Stimulated activated naive B cell treated with anti-CD40 and anti-IgM and Interleukin-4, amounts not matched to agents 10 μg/mL and 1 μg/mL and 100 μg/mL, for 72 hours (primary cell): ENCODE measurements at regions not wholly inside any gene's neighbourhood (a gene's known extent, or its start where the extent isn't known, plus 50 kb on each side); places are given as distances from the start of the nearest gene placed in this dataset.
A peak's percentile ranks its signal among the peaks of the same experiment; 100 is the strongest.
"Not testable (repeated sequence)": the region's sequence is repeated elsewhere in the genome, so short reads cannot be mapped to it uniquely, and the experiment has no call there.

ENCODE experiments used
- ATAC-seq, 2 donors: fragments of 150-1000 bp; cut with Tn5 transposase; replicated peaks; 2 replicates each; pipeline ENCODE4 v1.10.0; 2021; ENCODE audit warnings: moderate library complexity in 1 of 2
- DNase-seq: peaks from one replicate; pipeline ENCODE4 v3.0.0; 2021
- H3K27ac Mint-ChIP-seq: one replicate; pipeline ENCODE4 v1.8.0; 2022; ENCODE audit warnings: mild to moderate bottlenecking, mixed read lengths
- H3K27me3 Mint-ChIP-seq, 2 donors: one replicate each; pipeline ENCODE4 v1.8.0; 2022; ENCODE audit warnings: mixed read lengths in 2 of 2
- H3K36me3 Mint-ChIP-seq, 2 donors: one replicate each; pipeline ENCODE4 v1.8.0; 2022; ENCODE audit warnings: mixed read lengths in 2 of 2, mild to moderate bottlenecking in 1 of 2
- H3K4me1 Mint-ChIP-seq, 2 donors: one replicate each; pipeline ENCODE4 v1.8.0; 2022; ENCODE audit warnings: mixed read lengths in 2 of 2, mild to moderate bottlenecking in 1 of 2
- H3K4me3 Mint-ChIP-seq, 2 donors: one replicate each; pipeline ENCODE4 v1.8.0; 2022; ENCODE audit warnings: mild to moderate bottlenecking in 2 of 2, mixed read lengths in 2 of 2, moderate library complexity in 1 of 2
- H3K9me3 Mint-ChIP-seq, 2 donors: one replicate each; pipeline ENCODE4 v1.8.0; 2022; ENCODE audit warnings: mixed read lengths in 2 of 2, mild to moderate bottlenecking in 1 of 2

GRCh38 chr4:43089730-43090129 lies 197.2 kb downstream of the GRXCR1 start:
- Mint-ChIP-seq H3K9me3 (no peaks in the 10 kb centered on the region), H3K4me3 (no peak overlapping the region), H3K27me3 (no peaks in the 10 kb centered on the region), H3K27ac (no peak overlapping the region), H3K36me3 (no peaks in the 10 kb centered on the region), H3K4me1 (no peaks in the 10 kb centered on the region)
- ATAC-seq (no peak), DNase-seq (no peak)

GRCh38 chr4:43103048-43103447 lies 210.5 kb downstream of the GRXCR1 start:
- H3K4me3 Mint-ChIP-seq: no peak overlapping the region
- peaks cover 0 to 2% of the 10 kb centered on the region in 2 donors for H3K9me3 Mint-ChIP-seq
- no peak for DNase-seq
- H3K27me3 Mint-ChIP-seq: no peaks in the 10 kb centered on the region
- ATAC-seq: no peak
- H3K4me1 Mint-ChIP-seq: no peaks in the 10 kb centered on the region
- no peak overlapping the region for H3K27ac Mint-ChIP-seq
- H3K36me3 Mint-ChIP-seq: no peaks in the 10 kb centered on the region

- DNase-seq (no peak), ATAC-seq (no peak)
- Mint-ChIP-seq H3K4me3 (no peak overlapping the region), H3K27ac (no peak overlapping the region), H3K9me3 (peaks cover 0 to 1% of the 10 kb centered on the region in 2 donors), H3K36me3 (no peaks in the 10 kb centered on the region), H3K27me3 (peaks cover 0 to 3% of the 10 kb centered on the region in 2 donors), H3K4me1 (no peaks in the 10 kb centered on the region)
These were observed 219.6 kb downstream of the GRXCR1 start for GRCh38 chr4:43112139-43112538.

GRCh38 chr4:43113196-43113595 lies 220.7 kb downstream of the GRXCR1 start:
- no peak for DNase-seq
- Mint-ChIP-seq H3K9me3 (peaks cover 0 to 1% of the 10 kb centered on the region in 2 donors), H3K36me3 (no peaks in the 10 kb centered on the region), H3K4me3 (no peak overlapping the region), H3K27ac (no peak overlapping the region), H3K4me1 (no peaks in the 10 kb centered on the region), H3K27me3 (peaks cover 0 to 3% of the 10 kb centered on the region in 2 donors)
- ATAC-seq: no peak

- H3K27ac Mint-ChIP-seq: no peak overlapping the region
These were observed 234.1 kb downstream of the GRXCR1 start for GRCh38 chr4:43126595-43126994.

GRCh38 chr4:43130228-43131021 lies 237.9 kb downstream of the GRXCR1 start:
- Mint-ChIP-seq H3K4me1 (peaks cover 2 to 5% of the 10 kb centered on the region in 2 donors), H3K27ac (no peak overlapping the region), H3K9me3 (no peaks in the 10 kb centered on the region), H3K4me3 (no peak overlapping the region), H3K36me3 (no peaks in the 10 kb centered on the region), H3K27me3 (peaks cover 0 to 2% of the 10 kb centered on the region in 2 donors)
- DNase-seq (no peak), ATAC-seq (no peak)

More at GRCh38 chr4:43126595-43126994, 234.1 kb downstream of the GRXCR1 start:
- H3K36me3 Mint-ChIP-seq: no peaks in the 10 kb centered on the region
- ATAC-seq (no peak), DNase-seq (no peak)
- H3K4me1 Mint-ChIP-seq: no peaks in the 10 kb centered on the region
- H3K4me3 Mint-ChIP-seq: no peak overlapping the region
- peaks cover 0 to 5% of the 10 kb centered on the region in 2 donors for H3K27me3 Mint-ChIP-seq
- no peaks in the 10 kb centered on the region for H3K9me3 Mint-ChIP-seq

- H3K27me3 Mint-ChIP-seq: no peaks in the 10 kb centered on the region
- no peak overlapping the region for H3K4me3 Mint-ChIP-seq
- H3K36me3 Mint-ChIP-seq: no peaks in the 10 kb centered on the region
- H3K4me1 Mint-ChIP-seq: peaks cover 2 to 5% of the 10 kb centered on the region in 2 donors
- no peak overlapping the region for H3K27ac Mint-ChIP-seq
- peak; percentile 36 to 42 for ATAC-seq
- H3K9me3 Mint-ChIP-seq: no peaks in the 10 kb centered on the region
- peak; percentile 3 for DNase-seq
These were observed 239.6 kb downstream of the GRXCR1 start for GRCh38 chr4:43132010-43132582.

GRCh38 chr4:43133566-43133965 lies 241.1 kb downstream of the GRXCR1 start:
- Mint-ChIP-seq H3K4me1 (peaks cover 2 to 5% of the 10 kb centered on the region in 2 donors), H3K4me3 (no peak overlapping the region), H3K27me3 (no peaks in the 10 kb centered on the region), H3K9me3 (no peaks in the 10 kb centered on the region), H3K27ac (no peak overlapping the region), H3K36me3 (no peaks in the 10 kb centered on the region)
- DNase-seq (no peak), ATAC-seq (no peak)

- ATAC-seq (no peak), DNase-seq (no peak)
- peaks cover 2 to 4% of the 10 kb centered on the region in 2 donors for H3K4me1 Mint-ChIP-seq
- H3K9me3 Mint-ChIP-seq: peaks cover 7% of the 10 kb centered on the region in 2 donors
- no peaks in the 10 kb centered on the region for H3K36me3 Mint-ChIP-seq
- no peak overlapping the region for H3K4me3 Mint-ChIP-seq
- no peak overlapping the region for H3K27ac Mint-ChIP-seq
- no peaks in the 10 kb centered on the region for H3K27me3 Mint-ChIP-seq
These were observed 244.2 kb downstream of the GRXCR1 start for GRCh38 chr4:43136752-43137151.

- H3K9me3 Mint-ChIP-seq: peaks cover 0 to 1% of the 10 kb centered on the region in 2 donors
- ATAC-seq (no peak), DNase-seq (no peak)
- no peak overlapping the region for H3K27ac Mint-ChIP-seq
- no peaks in the 10 kb centered on the region for H3K4me1 Mint-ChIP-seq
- H3K27me3 Mint-ChIP-seq: no peaks in the 10 kb centered on the region
- H3K4me3 Mint-ChIP-seq: no peak overlapping the region
- no peaks in the 10 kb centered on the region for H3K36me3 Mint-ChIP-seq
These were observed 253.7 kb downstream of the GRXCR1 start for GRCh38 chr4:43146198-43146597.

- Mint-ChIP-seq H3K36me3 (no peaks in the 10 kb centered on the region), H3K9me3 (peaks cover 0 to 6% of the 10 kb centered on the region in 2 donors), H3K27ac (no peak overlapping the region), H3K4me3 (no peak overlapping the region), H3K4me1 (no peaks in the 10 kb centered on the region), H3K27me3 (no peaks in the 10 kb centered on the region)
- DNase-seq: no peak
- ATAC-seq: no peak
These were observed 256.0 kb downstream of the GRXCR1 start for GRCh38 chr4:43148481-43148880.

GRCh38 chr4:43163101-43163792 lies 270.7 kb downstream of the GRXCR1 start:
- H3K27ac Mint-ChIP-seq: no peak overlapping the region
- ATAC-seq: no peak
- no peak for DNase-seq
- no peaks in the 10 kb centered on the region for H3K9me3 Mint-ChIP-seq
- H3K36me3 Mint-ChIP-seq: no peaks in the 10 kb centered on the region
- no peaks in the 10 kb centered on the region for H3K27me3 Mint-ChIP-seq
- H3K4me3 Mint-ChIP-seq: no peak overlapping the region
- H3K4me1 Mint-ChIP-seq: peaks cover 0 to 5% of the 10 kb centered on the region in 2 donors

GRCh38 chr4:43189741-43190140 lies 297.2 kb downstream of the GRXCR1 start:
- Mint-ChIP-seq H3K36me3 (no peaks in the 10 kb centered on the region), H3K27ac (no peak overlapping the region), H3K27me3 (no peaks in the 10 kb centered on the region), H3K4me3 (no peak overlapping the region), H3K9me3 (peaks cover 0 to 1% of the 10 kb centered on the region in 2 donors), H3K4me1 (no peaks in the 10 kb centered on the region)
- ATAC-seq: no peak
- no peak for DNase-seq

GRCh38 chr4:43212576-43212975 lies 320.1 kb downstream of the GRXCR1 start:
- H3K4me3 Mint-ChIP-seq, DNase-seq, H3K27ac Mint-ChIP-seq, H3K9me3 Mint-ChIP-seq, H3K4me1 Mint-ChIP-seq, H3K36me3 Mint-ChIP-seq, H3K27me3 Mint-ChIP-seq, ATAC-seq: not testable (repeated sequence)

- DNase-seq: no peak
- Mint-ChIP-seq H3K4me3 (no peak overlapping the region), H3K27ac (no peak overlapping the region), H3K36me3 (no peaks in the 10 kb centered on the region), H3K4me1 (no peaks in the 10 kb centered on the region), H3K27me3 (no peaks in the 10 kb centered on the region), H3K9me3 (no peaks in the 10 kb centered on the region)
- ATAC-seq: no peak
These were observed 331.3 kb downstream of the GRXCR1 start for GRCh38 chr4:43223820-43224219.
